Eye (tissue), 1 donor: ENCODE measurements at regions not wholly inside any gene's neighbourhood (a gene's known extent, or its start where the extent isn't known, plus 50 kb on each side); places are given as distances from the start of the nearest gene placed in this dataset.

Experiments
- DNase-seq: peaks from one replicate; pipeline ENCODE4 v3.0.0-alpha.2; 2015

- DNase-seq = no peak
These were observed 55.2 kb downstream of the TTC32 start for GRCh38 chr2:19846567-19846966.

DNA sequence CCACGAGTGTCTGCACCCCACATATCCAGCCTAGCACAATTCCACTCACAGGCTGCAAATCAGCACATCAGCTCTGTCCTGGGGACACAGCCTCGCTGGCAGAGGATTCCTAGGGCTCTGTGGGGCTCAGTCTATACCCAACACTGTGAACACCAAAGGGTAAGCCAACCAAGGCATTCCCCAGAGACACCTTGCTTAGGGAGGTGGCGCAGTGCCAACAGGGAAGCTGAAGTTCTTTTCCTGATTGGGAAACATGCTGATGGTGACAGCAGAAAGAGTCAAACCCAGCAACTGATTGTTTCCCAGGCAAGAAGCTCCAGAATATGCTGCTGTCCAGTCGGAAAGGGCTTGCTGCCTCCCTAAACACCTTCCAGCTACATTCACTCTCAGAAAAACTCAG is 55.8 kb downstream of the TTC32 start:
- no peak for DNase-seq

- DNase-seq = no peak
These were observed 56.4 kb downstream of the TTC32 start for GRCh38 chr2:19845323-19845920.

- DNase-seq = no peak
These were observed 57.0 kb downstream of the TTC32 start for GRCh38 chr2:19844750-19845149.

DNA sequence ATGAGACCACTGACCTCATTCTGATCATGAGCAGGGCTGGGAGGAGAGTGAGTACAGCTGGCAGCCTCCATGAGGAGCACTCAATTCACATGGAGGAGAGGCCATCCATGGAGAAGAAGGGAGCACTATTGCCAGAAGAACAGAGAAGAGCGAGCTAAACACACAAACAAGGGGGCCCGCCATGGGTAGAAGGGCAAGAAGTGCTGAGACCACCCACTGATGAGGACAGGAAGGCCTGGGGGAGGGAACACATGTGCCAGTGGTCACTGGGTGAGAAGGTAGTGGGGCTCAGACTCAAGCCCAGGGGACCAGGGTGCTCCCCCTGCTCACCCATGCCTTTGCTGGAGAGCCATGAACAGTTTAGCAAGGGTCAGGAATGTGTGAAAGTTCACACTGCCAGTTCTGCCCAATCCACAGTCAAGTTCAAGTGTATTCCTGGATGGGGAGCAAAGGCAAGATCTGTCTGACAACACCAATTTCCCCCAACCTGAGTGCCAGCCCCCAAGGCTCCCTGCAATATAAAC is 57.7 kb downstream of the TTC32 start:
- DNase-seq = no peak

GRCh38 chr2:19841918-19842693 is 59.7 kb downstream of the TTC32 start:
- DNase-seq = no peak

DNA sequence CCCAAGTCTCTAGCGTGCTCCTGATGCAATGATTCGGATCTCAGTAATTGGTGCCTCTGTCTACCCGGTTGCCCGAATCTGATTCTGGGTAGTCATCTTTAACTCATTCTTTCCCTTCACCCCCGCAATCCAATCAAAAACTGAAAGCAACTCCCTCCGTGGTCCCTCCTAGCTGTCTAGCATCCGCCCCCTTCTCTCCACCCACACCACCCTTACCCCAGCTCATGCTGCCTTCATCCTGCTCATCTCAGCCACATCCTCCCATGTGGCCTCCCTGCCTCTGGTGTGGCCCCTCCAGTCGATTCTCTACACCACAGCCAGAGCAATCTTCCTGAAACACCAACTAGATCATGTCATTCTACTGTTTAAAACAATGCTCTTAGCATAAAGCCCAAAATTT is 62.3 kb downstream of the TTC32 start:
- no peak for DNase-seq

- DNase-seq = no peak
These were observed 63.2 kb downstream of the TTC32 start for GRCh38 chr2:19838616-19839015.

DNA sequence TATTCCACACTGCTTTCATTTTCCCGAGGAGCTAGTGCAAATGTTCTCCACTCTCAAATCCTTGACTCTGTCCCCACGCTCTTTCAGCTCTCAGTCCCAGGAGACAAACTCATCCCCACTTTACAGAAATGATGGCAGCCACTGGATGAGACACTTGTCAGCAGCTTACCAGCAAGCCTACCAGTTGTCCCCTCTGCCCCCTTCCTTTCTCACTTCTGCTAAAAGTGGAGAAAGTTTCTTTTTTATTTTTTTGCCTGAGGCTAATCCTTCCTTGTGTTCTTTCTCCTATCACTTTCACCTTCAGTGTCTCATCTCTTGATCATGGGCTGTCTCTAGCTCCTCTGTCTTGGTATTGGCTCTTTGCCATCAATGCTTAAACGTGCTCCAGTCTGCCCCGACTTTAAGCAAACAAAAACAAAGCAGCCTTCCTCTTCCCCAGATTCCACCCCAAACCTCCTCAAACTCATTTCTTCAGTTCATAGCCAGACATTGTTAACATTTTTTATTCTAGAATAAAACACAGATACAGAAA is 64.5 kb downstream of the TTC32 start:
- no peak for DNase-seq

DNA sequence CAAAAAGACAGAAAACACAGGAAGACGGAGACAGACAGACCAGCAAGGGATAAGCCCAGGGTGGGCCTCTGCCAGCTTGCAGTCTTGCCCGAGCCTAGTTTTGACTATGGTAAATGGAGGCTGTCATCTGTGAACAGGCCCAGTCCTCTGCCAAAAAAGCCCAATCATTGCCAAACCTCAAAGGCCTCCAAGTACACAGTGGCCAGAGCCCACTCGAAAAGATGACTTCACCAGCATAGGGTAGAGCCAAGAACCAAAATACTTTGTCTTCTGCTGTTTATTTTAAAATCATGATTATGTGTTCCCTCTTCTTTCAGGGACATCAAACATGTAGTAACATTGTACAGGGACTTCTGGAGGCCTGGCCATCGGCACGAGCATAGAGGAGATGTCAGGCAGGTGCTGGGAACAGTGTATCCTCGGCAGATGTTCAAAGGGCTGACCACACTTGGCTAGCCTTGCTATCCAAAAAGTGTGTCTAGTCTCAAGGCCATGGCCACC is 66.0 kb downstream of the TTC32 start:
- no peak for DNase-seq

GRCh38 chr2:19833978-19834377 is 67.8 kb downstream of the TTC32 start:
- no peak for DNase-seq

DNA sequence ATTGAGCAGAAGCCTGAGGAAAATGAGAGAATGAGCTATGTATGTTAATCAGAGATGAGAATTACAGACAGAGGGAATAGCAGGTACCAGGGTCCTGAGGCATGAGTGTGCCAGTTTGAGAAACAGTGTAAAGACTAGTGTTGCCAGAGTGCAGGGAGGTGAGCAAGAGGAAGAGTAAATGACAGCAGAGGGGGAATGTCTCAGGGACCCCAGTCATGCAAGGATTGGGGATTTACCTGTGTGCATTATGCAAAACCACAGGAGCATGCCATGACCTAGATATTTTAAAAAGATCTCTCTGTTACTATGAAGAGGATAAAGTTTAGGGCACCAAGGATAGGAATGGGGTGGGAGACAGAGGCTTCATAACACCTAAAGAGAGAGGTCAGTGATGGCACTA is 72.1 kb downstream of the TTC32 start:
- no peak for DNase-seq

DNA sequence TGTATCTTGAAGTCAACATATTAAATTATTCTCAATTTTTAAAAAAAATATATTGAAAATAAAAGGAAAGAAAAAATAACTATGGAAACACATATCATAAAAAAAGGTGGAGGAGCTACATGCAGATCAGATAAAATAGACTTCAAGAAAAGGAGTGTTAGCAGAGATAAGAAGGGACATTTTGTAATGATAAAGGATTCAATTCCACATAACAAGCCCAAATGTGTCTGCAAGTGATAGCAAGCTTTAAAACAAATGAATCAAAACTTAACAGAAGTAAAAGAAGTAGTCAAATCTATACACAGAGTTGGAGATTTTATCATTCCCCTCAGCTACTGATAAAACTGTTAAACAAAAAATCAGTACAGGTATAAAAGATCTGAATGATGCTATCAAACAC is 74.9 kb downstream of the TTC32 start:
- DNase-seq = no peak

DNA sequence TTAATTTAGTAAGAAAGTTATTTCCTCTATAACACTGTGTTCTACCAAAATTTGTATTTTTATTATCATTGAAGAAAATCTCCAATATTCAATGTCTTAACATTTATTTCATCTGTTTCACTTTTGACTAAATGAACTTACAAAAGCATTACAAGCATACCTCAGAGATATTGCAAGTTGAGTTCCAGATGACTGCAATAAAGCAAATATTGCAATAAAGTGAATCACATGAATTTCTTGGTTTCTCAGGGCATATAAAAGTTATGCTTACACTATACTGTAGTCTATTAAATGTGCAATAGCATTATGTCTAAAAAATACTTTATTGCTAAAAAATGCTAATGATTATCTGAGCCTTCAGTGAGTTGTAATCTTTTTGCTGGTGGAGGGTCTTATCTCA is 78.3 kb downstream of the TTC32 start:
- no peak for DNase-seq

DNA sequence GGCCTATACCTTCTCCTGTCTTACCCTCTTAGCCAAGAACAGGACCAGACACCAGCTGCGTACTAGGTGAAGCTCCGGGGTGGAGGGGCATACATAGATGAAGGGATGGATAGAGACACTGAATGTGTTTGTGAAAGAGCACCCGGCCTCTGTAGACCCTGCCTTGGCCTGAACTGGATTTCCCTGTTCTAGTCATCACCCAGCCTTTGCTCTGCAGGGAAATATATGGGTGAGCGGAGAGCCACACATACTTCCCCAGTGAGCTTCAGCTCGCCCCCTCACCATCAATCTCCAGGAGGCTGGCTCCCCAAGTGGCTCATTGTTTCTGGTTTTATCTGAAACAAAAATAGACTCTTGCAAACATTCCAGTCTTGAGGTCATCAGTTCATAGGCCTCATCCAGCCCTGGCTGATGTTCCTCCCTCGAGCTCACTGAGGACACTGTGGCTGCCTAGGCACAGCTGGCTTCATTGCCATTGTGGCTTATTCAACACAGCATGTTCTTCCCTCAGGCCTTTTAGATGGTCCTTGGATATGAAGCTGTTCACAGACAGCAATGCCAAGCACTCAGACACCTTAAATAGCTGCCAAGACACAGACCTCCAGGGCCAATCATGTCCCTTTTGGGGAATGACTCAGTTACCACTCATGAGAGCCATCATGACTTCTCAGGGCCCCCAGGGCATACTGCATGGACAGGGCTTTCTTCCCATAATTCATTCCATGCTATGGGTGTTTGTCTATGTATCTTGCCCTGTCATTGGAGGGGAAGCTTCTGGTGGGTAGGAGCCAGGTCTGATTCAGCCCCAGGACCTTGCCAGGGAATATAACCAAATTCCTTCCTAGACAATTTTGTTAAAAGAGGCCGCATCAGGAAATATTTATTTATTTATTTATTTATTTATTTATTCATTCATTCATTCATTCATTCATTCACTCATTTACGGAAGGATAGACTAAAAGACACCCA is 82.4 kb downstream of the TTC32 start:
- DNase-seq = peak; percentile 8

DNA sequence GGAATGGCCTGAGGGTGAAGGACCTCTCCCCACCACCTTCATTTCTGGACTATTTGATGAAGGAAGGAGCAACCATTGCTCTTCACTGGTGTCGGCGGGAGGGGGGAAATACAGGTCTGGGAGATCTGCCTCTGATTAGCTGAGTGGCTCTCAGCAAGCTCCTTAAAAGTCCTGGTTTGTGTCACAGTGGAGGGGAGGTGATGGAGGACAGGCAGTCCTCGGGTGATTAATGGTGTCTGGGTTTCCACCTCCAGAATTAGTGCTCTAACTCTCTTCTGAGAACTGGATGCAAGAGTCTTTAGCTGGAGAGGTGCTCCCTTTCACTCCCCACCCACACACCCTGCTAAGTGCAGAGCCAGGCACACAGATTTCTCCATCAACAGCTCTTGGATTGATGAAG is 83.2 kb downstream of the TTC32 start:
- DNase-seq = no peak

DNA sequence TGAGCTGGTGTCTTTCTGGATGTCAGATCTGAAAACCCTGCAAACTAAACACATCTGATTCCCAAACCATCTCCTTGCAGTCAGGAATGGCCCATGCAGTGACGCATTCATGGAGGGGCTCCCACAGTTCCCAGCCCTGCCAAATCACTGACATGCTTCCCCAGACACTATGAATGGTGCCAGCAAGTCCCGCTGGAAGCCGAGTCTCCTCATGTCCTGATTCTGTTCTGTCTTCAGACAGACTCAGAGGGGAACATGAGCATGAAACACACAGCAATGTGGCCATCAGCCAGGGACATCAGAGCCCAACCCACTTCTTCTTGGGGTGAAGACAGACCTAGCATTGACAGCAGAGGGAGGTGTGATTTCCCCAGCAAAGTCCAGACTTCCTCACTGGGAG is 83.7 kb downstream of the TTC32 start:
- DNase-seq = no peak

- no peak for DNase-seq
These were observed 86.0 kb downstream of the TTC32 start for GRCh38 chr2:19815746-19816145.

GRCh38 chr2:19812166-19812565 is 89.6 kb downstream of the TTC32 start:
- no peak for DNase-seq

GRCh38 chr2:19811186-19811585 is 90.6 kb downstream of the TTC32 start:
- no peak for DNase-seq

- no peak for DNase-seq
These were observed 91.1 kb downstream of the TTC32 start for GRCh38 chr2:19810637-19811036.

DNA sequence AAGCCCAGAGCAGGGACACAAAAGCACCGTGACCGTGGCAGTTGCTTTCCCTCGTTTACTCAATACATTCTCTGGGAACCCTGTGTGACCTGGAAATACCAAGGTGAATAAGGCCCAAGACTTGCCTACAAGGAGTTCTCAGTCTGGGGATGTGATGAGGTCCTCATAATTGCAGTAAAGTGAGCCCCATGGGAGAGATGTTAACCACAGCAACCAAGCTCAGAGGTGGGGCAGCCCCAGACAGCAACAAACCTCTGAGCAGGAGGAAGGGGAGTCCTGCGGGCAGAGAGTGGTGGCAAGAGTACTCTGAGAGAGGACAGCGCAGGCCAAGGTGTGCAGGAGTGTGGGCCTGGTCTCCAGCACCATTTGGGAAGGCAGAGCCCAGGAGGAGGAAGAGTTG is 91.6 kb downstream of the TTC32 start:
- no peak for DNase-seq

- DNase-seq = no peak
These were observed 92.6 kb downstream of the TTC32 start for GRCh38 chr2:19809206-19809605.
